Ectodermal cell (in vitro differentiated cells): ENCODE measurements at regions not wholly inside any gene's neighbourhood (a gene's known extent, or its start where the extent isn't known, plus 50 kb on each side); places are given as distances from the start of the nearest gene placed in this dataset.

Experiments used
- H3K27ac ChIP-seq: 2 replicates; pipeline ENCODE4 v1.7.0; 2013; ENCODE audit warnings: mild to moderate bottlenecking, low read depth, low read length; ENCODE audit not compliant: insufficient read depth, poor library complexity, severe bottlenecking
- H3K27me3 ChIP-seq: 2 replicates; pipeline ENCODE4 v1.7.0; 2013; ENCODE audit warnings: mild to moderate bottlenecking, low read length; ENCODE audit not compliant: insufficient read depth, control insufficient read depth, poor library complexity, severe bottlenecking
- H3K36me3 ChIP-seq: one replicate; pipeline ENCODE4 v1.7.0; 2013; ENCODE audit warnings: low read length; ENCODE audit not compliant: control insufficient read depth, insufficient read depth
- H3K4me1 ChIP-seq: one replicate; pipeline ENCODE4 v1.7.0; 2013; ENCODE audit warnings: low read length; ENCODE audit not compliant: control insufficient read depth, insufficient read depth
- H3K4me3 ChIP-seq: 2 replicates; pipeline ENCODE4 v1.7.0; 2013; ENCODE audit warnings: low read depth, low read length, control low read depth; ENCODE audit not compliant: insufficient read depth
- H3K9me3 ChIP-seq: 2 replicates; pipeline ENCODE4 v1.7.0; 2013; ENCODE audit warnings: mild to moderate bottlenecking, low read length, moderate library complexity; ENCODE audit not compliant: control insufficient read depth
- WGBS, 2 experiments: methylation state at CpG; one replicate each; pipeline ENCODE4 v1.1.7; 2013; ENCODE audit warnings: missing lambda C conversion rate in 2 of 2; 5-methylcytosine and 5-hydroxymethylcytosine counted together

DNA sequence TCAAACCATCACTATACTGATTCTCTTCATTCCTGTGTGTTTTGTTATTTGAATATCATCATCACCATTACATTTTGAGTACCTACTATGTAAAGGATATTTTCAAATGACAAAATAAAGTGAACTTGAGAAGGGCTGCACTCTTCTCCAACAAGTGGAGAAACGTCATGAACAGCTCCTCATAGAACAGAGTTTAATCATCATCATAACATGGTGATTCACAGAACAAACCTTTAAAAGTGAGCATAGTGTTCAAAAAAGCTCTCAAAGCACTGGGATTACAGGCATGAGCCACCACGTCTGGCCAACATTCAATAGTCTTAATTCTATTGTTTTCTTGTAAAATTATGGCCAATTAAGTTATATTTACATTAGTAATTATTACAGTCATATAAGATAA lies 993.9 kb downstream of the PDHA2 start:
- no peaks in the 10 kb centered on the region for H3K27me3 ChIP-seq
- H3K9me3 ChIP-seq, result no peaks in the 10 kb centered on the region
- no peaks in the 10 kb centered on the region for H3K4me1 ChIP-seq
- no peak overlapping the region for H3K4me3 ChIP-seq
- H3K27ac ChIP-seq, result no peak overlapping the region
- 73 to 94% methylated on average over 1 to 2 of the region's 2 CpGs for WGBS, 2 experiments
- no peaks in the 10 kb centered on the region for H3K36me3 ChIP-seq

GRCh38 chr4:96835991-96836390 lies 996.1 kb downstream of the PDHA2 start:
- no peaks in the 10 kb centered on the region for H3K27me3 ChIP-seq
- 95 to 96% methylated on average over 2 to 3 of the region's 3 CpGs for WGBS, 2 experiments
- H3K36me3 ChIP-seq, result no peaks in the 10 kb centered on the region
- H3K9me3 ChIP-seq, result no peaks in the 10 kb centered on the region
- no peak overlapping the region for H3K27ac ChIP-seq
- no peaks in the 10 kb centered on the region for H3K4me1 ChIP-seq
- H3K4me3 ChIP-seq, result no peak overlapping the region

DNA sequence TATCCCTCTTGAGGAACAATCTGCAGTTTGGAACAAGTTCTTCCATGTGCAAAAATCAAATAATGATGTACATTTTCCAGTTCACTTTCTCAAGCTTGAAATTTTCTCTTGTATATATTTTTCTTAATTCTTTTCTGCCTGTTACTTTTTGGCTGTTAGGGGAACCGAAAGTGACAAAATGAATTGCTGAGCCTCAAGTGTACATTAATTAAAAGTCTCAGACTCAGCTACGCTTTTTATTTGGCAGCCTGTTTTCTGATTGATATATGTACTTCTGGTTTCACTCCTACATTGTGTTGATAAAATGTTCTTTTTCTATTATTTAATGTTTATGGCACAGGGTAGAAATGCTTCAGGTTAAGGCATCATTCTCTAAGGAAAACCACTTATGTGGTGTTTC lies 999.5 kb downstream of the PDHA2 start:
- Histone ChIP-seq H3K4me3 (no peak overlapping the region), H3K27me3 (no peaks in the 10 kb centered on the region), H3K27ac (no peak overlapping the region), H3K9me3 (no peaks in the 10 kb centered on the region), H3K36me3 (no peaks in the 10 kb centered on the region), H3K4me1 (no peaks in the 10 kb centered on the region)
- WGBS, 2 experiments, result 94 to 100% methylated on average over 2 of the region's 2 CpGs

GRCh38 chr4:96841801-96842200 lies 1001.9 kb downstream of the PDHA2 start:
- H3K27me3 ChIP-seq, result no peaks in the 10 kb centered on the region
- H3K4me1 ChIP-seq, result no peaks in the 10 kb centered on the region
- no peak overlapping the region for H3K27ac ChIP-seq
- H3K36me3 ChIP-seq, result no peaks in the 10 kb centered on the region
- no peak overlapping the region for H3K4me3 ChIP-seq
- WGBS, 2 experiments, result 85 to 90% methylated on average over 2 of the region's 2 CpGs
- no peaks in the 10 kb centered on the region for H3K9me3 ChIP-seq

DNA sequence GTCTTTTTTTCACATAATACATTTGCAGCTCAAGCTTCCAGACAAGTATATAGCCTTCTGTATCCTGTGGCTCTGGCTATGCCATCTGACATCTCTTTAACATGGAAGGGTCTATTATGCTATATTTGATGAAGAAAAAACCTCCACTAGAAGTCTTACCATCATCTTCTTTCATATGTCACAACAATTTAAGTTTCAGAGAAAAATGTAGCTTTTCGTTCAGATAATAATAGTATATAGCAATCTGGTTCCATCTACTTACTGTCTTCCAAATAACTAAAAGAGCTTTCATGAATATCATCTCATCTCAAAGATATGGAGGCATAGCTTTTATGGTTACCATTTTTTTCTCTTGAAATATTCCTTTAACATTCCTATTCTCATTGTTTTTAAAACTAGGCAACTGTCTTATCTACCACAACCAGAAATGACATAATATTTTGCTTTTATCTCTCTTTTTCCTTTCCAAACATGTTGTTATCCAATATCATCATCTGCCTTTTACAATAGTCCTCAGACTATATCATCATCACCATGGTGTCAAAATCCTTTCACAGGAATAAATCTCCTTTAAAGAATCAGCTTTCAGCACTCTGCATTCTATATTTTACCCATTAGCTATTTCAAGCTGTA lies 1005.1 kb downstream of the PDHA2 start:
- 67% methylated on average over 1 of the region's 1 CpG; no CpG with 5 or more reads in 1 of the 2 experiments for WGBS, 2 experiments
- no peaks in the 10 kb centered on the region for H3K9me3 ChIP-seq
- H3K4me1 ChIP-seq, result no peaks in the 10 kb centered on the region
- H3K4me3 ChIP-seq, result no peak overlapping the region
- H3K27ac ChIP-seq, result no peak overlapping the region
- no peaks in the 10 kb centered on the region for H3K36me3 ChIP-seq
- no peaks in the 10 kb centered on the region for H3K27me3 ChIP-seq

GRCh38 chr4:96845819-96846218 lies 1005.9 kb downstream of the PDHA2 start:
- WGBS, 2 experiments, result 92 to 100% methylated on average over 2 of the region's 2 CpGs
- Histone ChIP-seq H3K4me3 (no peak overlapping the region), H3K27me3 (no peaks in the 10 kb centered on the region), H3K4me1 (no peaks in the 10 kb centered on the region), H3K9me3 (no peaks in the 10 kb centered on the region), H3K27ac (no peak overlapping the region), H3K36me3 (no peaks in the 10 kb centered on the region)

DNA sequence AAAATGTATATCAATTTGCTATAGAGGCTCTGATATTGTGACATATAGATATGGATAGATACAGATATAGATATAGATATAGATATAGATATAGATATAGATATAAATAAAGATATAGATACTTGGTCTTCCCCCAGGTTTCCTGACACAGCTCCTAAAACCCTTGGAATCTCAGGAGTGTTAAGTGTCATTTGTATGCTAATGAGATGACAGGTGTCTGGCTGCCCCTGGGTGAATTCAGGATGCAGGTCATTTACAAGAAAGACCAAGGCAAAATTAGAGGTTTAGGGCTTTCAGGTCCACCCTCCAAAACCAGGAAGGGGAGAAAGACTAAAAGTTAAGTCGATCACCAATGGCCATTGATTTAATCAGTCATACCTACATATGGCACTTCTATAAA lies 1034.8 kb downstream of the PDHA2 start:
- no peaks in the 10 kb centered on the region for H3K4me1 ChIP-seq
- H3K4me3 ChIP-seq, result no peak overlapping the region
- no peaks in the 10 kb centered on the region for H3K27me3 ChIP-seq
- no peaks in the 10 kb centered on the region for H3K9me3 ChIP-seq
- H3K27ac ChIP-seq, result no peak overlapping the region
- no peaks in the 10 kb centered on the region for H3K36me3 ChIP-seq
- 100% methylated on average over 1 of the region's 1 CpG for WGBS, 2 experiments

- Histone ChIP-seq H3K27me3 (no peaks in the 10 kb centered on the region), H3K36me3 (no peaks in the 10 kb centered on the region), H3K9me3 (no peaks in the 10 kb centered on the region), H3K4me1 (no peaks in the 10 kb centered on the region), H3K27ac (no peak overlapping the region), H3K4me3 (no peak overlapping the region)
- 81 to 94% methylated on average over 1 to 2 of the region's 2 CpGs for WGBS, 2 experiments
Measured at GRCh38 chr4:96879527-96879926, 1039.6 kb downstream of the PDHA2 start.

DNA sequence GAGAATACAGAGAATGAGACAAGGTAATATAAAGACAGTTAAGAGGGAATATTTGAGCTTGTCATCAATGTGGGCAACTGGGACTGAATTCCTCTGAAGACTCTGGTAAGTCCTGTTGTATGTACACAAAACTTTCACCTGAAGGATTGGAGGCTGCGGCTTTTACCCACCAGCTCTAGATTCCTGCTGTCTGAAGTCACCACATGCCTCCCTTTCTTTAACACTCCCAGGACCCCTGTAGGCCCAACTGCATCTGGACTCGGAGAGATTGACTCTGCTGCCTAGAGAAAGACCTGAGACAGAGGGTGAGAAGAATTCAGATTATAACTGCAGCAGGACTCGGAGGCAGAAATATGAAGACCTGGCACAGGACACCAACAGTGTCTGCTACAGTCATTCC lies 1048.0 kb downstream of the PDHA2 start:
- no peaks in the 10 kb centered on the region for H3K4me1 ChIP-seq

DNA sequence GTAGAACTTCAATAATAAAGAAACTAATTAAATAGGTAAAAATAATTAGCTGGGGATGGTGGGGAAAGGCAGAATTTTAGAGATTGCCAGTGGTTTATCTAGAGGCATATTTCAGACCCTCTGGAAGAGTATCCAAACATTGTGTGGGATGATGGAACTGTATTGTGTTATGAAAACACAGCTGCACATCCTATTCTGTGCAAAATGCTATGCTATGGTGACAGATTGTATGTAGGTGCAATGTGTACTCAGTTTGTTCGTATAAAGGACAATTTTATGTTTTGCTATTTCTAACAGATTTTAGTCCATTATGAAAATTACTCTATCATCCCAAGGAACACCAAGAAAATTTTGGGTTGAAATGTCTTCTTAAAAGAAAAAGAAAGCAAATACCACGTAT lies 1054.7 kb downstream of the PDHA2 start:
- no peaks in the 10 kb centered on the region for H3K27me3 ChIP-seq
- H3K27ac ChIP-seq, result no peak overlapping the region
- no peaks in the 10 kb centered on the region for H3K36me3 ChIP-seq
- H3K4me3 ChIP-seq, result no peak overlapping the region
- no peaks in the 10 kb centered on the region for H3K4me1 ChIP-seq
- 100% methylated on average over 1 of the region's 2 CpGs; no CpG with 5 or more reads in 1 of the 2 experiments for WGBS, 2 experiments
- H3K9me3 ChIP-seq, result no peaks in the 10 kb centered on the region

More for the DNA sequence above, 1048.0 kb downstream of the PDHA2 start:
- H3K27me3 ChIP-seq, result no peaks in the 10 kb centered on the region
- no peaks in the 10 kb centered on the region for H3K36me3 ChIP-seq
- no peak overlapping the region for H3K4me3 ChIP-seq
- no peak overlapping the region for H3K27ac ChIP-seq
- no peaks in the 10 kb centered on the region for H3K9me3 ChIP-seq
- WGBS, 2 experiments, result 77 to 78% methylated on average over 3 of the region's 3 CpGs

DNA sequence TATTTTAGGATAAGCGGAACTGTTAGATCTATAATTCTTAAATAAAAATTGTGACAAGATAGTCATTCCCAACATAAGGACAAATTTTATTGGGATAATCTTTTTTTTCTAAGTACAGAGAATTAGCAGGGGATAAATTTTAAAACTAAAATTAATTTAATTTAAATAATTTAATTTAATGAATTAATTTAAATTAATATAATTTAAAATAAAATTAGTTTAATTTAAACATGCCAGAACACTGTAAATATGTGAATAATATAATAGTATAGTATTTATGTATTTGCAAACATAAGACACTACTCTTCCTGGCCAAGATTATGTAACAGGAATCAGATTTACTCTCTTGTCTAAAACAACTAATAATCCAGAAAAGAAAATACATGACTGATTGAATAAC lies 1055.9 kb downstream of the PDHA2 start:
- no CpG with 5 or more reads among the region's 1 CpG for WGBS, 2 experiments
- Histone ChIP-seq H3K36me3 (no peaks in the 10 kb centered on the region), H3K27ac (no peak overlapping the region), H3K27me3 (no peaks in the 10 kb centered on the region), H3K4me1 (no peaks in the 10 kb centered on the region), H3K4me3 (no peak overlapping the region), H3K9me3 (no peaks in the 10 kb centered on the region)
